ENCODE measurements at regions not wholly inside any gene's neighbourhood (a gene's known extent, or its start where the extent isn't known, plus 50 kb on each side); places are given as distances from the start of the nearest gene placed in this dataset.

- TF ChIP-seq, protein P1, sequence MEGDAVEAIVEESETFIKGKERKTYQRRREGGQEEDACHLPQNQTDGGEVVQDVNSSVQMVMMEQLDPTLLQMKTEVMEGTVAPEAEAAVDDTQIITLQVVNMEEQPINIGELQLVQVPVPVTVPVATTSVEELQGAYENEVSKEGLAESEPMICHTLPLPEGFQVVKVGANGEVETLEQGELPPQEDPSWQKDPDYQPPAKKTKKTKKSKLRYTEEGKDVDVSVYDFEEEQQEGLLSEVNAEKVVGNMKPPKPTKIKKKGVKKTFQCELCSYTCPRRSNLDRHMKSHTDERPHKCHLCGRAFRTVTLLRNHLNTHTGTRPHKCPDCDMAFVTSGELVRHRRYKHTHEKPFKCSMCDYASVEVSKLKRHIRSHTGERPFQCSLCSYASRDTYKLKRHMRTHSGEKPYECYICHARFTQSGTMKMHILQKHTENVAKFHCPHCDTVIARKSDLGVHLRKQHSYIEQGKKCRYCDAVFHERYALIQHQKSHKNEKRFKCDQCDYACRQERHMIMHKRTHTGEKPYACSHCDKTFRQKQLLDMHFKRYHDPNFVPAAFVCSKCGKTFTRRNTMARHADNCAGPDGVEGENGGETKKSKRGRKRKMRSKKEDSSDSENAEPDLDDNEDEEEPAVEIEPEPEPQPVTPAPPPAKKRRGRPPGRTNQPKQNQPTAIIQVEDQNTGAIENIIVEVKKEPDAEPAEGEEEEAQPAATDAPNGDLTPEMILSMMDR (IDR thresholded peaks at IDR 0.05) = no peak
- TF ChIP-seq POLR2A (IDR thresholded peaks at IDR 0.05) = no peak
These were observed 69.9 kb upstream of the FSIP2 start for GRCh38 chr2:185668710-185669109.

Data from esophagus squamous epithelium (tissue), 4 donors.